MCF 10A (cell line): ENCODE measurements at regions not wholly inside any gene's neighbourhood (a gene's known extent, or its start where the extent isn't known, plus 50 kb on each side); places are given as distances from the start of the nearest gene placed in this dataset.

Experiments used
- BruUV-seq: library from RNA; stranded (reverse); fragments of 400-500 nt; replicated peaks from 2 replicates; lab custom pipeline; 2021; lab: Mats Ljungman, UMichigan
- CTCF ChIA-PET: fragments of 300-600 bp; sonication (Branson Sonifier 250); formaldehyde crosslinking; extraction: SDS; loops from one replicate; lab custom pipeline; 2021; ENCODE audit warnings: antibody characterized with exemption, inconsistent platforms; lab: Yijun Ruan, JAX
- POLR2A ChIA-PET: fragments of 300-600, 350-650 bp; sonication (Branson Sonifier 250); formaldehyde crosslinking; extraction: SDS; loops from one replicate; lab custom pipeline; 2020; ENCODE audit warnings: antibody characterized with exemption, inconsistent platforms; lab: Yijun Ruan, JAX
- DNase-seq: peaks from one replicate; pipeline ENCODE4 v3.0.0-alpha.2; 2018; ENCODE audit not compliant: unreplicated experiment
- H3K27ac Mint-ChIP-seq: one replicate; pipeline ENCODE4 v1.8.0; 2022; ENCODE audit warnings: mild to moderate bottlenecking, low read depth, mixed read lengths; ENCODE audit not compliant: unreplicated experiment
- H3K27me3 Mint-ChIP-seq: one replicate; pipeline ENCODE4 v1.8.0; 2022; ENCODE audit warnings: mixed read lengths; ENCODE audit not compliant: insufficient read depth, unreplicated experiment
- H3K36me3 Mint-ChIP-seq: one replicate; pipeline ENCODE4 v1.8.0; 2022; ENCODE audit warnings: mild to moderate bottlenecking, moderate library complexity, mixed read lengths; ENCODE audit not compliant: insufficient read depth, unreplicated experiment
- H3K4me1 Mint-ChIP-seq: one replicate; pipeline ENCODE4 v1.8.0; 2022; ENCODE audit warnings: mixed read lengths; ENCODE audit not compliant: insufficient read depth, unreplicated experiment
- H3K4me3 Mint-ChIP-seq: one replicate; pipeline ENCODE4 v1.8.0; 2022; ENCODE audit warnings: mild to moderate bottlenecking, moderate library complexity, mixed read lengths; ENCODE audit not compliant: unreplicated experiment
- H3K9me3 Mint-ChIP-seq: one replicate; pipeline ENCODE4 v1.8.0; 2022; ENCODE audit warnings: mixed read lengths; ENCODE audit not compliant: unreplicated experiment
- intact Hi-C: fragments of 100-400 bp; cut with micrococcal nuclease; formaldehyde crosslinking; loops from 2 replicates; pipeline ENCODE4 v1.14.1; 2022
- TF ChIP-seq, protein P1 (sequence below): fragments of 200-600 bp; IDR thresholded peaks from one replicate; pipeline ENCODE4 v1.8.0; 2022; ENCODE audit warnings: antibody characterized with exemption, mild to moderate bottlenecking; ENCODE audit not compliant: unreplicated experiment

DNA sequence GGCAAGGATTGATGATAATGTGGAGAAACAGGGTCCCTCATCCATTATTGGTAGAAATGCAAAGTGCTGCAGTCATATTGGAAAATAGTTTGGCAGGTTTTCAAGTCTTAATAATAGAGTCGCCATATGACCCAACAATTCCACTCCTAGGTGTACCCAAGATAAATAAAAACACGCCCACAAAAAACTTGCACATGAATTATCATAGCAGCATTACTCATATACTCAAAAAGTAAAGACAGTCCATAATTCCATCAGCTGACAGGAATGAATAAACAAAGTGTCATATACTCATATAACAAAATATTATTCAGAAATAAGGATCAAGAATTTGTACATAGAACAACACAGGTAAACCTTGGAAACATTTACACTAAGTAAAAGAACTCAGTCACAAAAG lies 242.9 kb upstream of the FTMT start:
- H3K27me3 Mint-ChIP-seq, result no peaks in the 10 kb centered on the region
- no TSS peak for BruUV-seq
- no peak overlapping the region for H3K27ac Mint-ChIP-seq
- no peaks in the 10 kb centered on the region for H3K9me3 Mint-ChIP-seq
- no peaks in the 10 kb centered on the region for H3K4me1 Mint-ChIP-seq
- TF ChIP-seq, protein P1, sequence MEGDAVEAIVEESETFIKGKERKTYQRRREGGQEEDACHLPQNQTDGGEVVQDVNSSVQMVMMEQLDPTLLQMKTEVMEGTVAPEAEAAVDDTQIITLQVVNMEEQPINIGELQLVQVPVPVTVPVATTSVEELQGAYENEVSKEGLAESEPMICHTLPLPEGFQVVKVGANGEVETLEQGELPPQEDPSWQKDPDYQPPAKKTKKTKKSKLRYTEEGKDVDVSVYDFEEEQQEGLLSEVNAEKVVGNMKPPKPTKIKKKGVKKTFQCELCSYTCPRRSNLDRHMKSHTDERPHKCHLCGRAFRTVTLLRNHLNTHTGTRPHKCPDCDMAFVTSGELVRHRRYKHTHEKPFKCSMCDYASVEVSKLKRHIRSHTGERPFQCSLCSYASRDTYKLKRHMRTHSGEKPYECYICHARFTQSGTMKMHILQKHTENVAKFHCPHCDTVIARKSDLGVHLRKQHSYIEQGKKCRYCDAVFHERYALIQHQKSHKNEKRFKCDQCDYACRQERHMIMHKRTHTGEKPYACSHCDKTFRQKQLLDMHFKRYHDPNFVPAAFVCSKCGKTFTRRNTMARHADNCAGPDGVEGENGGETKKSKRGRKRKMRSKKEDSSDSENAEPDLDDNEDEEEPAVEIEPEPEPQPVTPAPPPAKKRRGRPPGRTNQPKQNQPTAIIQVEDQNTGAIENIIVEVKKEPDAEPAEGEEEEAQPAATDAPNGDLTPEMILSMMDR, result no peak
- POLR2A ChIA-PET, result no interaction called here
- no peak overlapping the region for H3K4me3 Mint-ChIP-seq
- H3K36me3 Mint-ChIP-seq, result no peaks in the 10 kb centered on the region
- intact Hi-C loops, result no loop called here
- DNase-seq, result no peak
- CTCF ChIA-PET, result interaction anchor here (0.6 to 0.7 kb wide), 2 partner anchors 231 to 784 kb away, joined by 4 to 6 read pairs; no protein-coding TSS in a partner anchor

DNA sequence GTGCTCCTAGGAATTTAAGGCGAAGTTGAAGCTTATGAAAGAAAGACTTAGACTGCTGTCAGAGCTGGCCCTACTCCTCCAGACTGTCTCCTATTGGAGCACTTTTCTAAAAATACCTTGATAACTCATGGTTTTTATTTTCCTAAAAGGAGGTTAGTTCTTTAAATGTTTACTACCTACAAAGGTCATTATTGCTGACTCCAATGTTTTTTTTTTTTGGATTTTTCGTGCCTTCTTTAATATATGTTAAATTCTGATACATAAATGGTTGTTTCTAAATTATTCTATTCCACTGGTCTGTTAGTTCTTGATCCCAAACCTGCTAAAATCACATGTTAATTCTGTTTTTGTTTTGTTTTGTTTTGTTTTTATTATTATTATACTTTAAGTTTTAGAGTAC lies 227.6 kb upstream of the FTMT start:
- H3K9me3 Mint-ChIP-seq, result no peaks in the 10 kb centered on the region
- ChIA-PET CTCF (interaction anchor here (0.6 kb wide), 1 partner anchor 1793 kb away, joined by 3 read pairs; no protein-coding TSS in a partner anchor), POLR2A (no interaction called here)
- BruUV-seq, result no TSS peak
- H3K4me3 Mint-ChIP-seq, result no peak overlapping the region
- H3K36me3 Mint-ChIP-seq, result no peaks in the 10 kb centered on the region
- H3K27ac Mint-ChIP-seq, result no peak overlapping the region
- no peaks in the 10 kb centered on the region for H3K27me3 Mint-ChIP-seq
- DNase-seq, result no peak
- intact Hi-C loops, result no loop called here
- H3K4me1 Mint-ChIP-seq, result peaks cover 5% of the 10 kb centered on the region
- TF ChIP-seq, protein P1, result no peak

DNA sequence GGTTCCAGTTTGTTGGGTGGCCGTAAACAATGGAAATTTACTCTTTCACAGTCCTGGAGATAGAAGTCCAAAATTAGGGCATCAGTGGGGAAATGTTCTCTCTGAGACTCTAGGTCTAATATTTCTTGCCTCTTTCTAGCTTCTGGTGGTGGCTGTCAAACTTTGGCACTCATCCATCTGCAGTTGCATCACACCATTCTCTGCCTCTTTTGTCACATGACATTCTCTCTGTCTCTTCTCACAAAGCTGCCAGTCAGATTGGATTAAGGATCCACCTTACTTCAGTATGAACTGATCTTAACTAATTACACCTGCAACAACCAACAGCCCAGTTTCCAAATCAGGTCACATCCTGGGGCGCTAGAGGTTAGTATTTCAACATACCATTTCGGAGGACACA lies 222.9 kb upstream of the FTMT start:
- H3K27me3 Mint-ChIP-seq, result no peaks in the 10 kb centered on the region
- ChIA-PET CTCF (interaction anchor here (0.7 to 3.4 kb wide), 6 partner anchors 9 to 603 kb away, joined by 3 to 27 read pairs (median 5); partner anchors contain the start of gene SRFBP1), POLR2A (interaction anchor here (0.6 to 1.3 kb wide), 2 partner anchors 9 to 578 kb away, joined by 3 to 4 read pairs; no protein-coding TSS in a partner anchor)
- H3K27ac Mint-ChIP-seq, result no peak overlapping the region
- H3K4me1 Mint-ChIP-seq, result peaks cover 11% of the 10 kb centered on the region
- no peaks in the 10 kb centered on the region for H3K9me3 Mint-ChIP-seq
- no peaks in the 10 kb centered on the region for H3K36me3 Mint-ChIP-seq
- intact Hi-C loops, result no loop called here
- H3K4me3 Mint-ChIP-seq, result no peak overlapping the region
- BruUV-seq, result no TSS peak
- DNase-seq, result peak; percentile 76
- TF ChIP-seq, protein P1, result no peak

DNA sequence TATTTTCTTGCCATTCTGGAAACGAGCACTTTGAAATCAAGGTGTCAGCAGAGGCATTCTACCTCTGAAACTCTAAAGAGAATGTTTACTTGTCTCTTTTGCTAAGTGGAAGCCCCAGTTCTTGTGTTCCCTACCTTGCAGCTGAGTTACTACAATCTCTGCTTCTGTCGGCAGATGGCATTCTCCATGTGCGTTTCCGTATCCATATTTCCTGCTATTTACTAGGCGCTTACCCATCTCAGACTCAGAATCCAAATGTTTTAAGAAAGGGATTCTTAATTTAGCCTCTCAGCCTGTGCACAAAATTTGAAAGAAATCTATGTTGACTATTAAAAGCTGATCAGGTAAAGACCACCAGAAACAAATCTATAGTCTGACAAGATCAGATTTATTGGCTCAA lies 221.3 kb upstream of the FTMT start:
- H3K27ac Mint-ChIP-seq, result no peak overlapping the region
- BruUV-seq, result no TSS peak
- H3K4me1 Mint-ChIP-seq, result peaks cover 16% of the 10 kb centered on the region
- ChIA-PET CTCF (interaction anchor here (0.7 to 3.4 kb wide), 10 partner anchors 9 to 1769 kb away, joined by 3 to 27 read pairs (median 4); no protein-coding TSS in a partner anchor), POLR2A (no interaction called here)
- intact Hi-C loops, result loop anchor here (1.0 to 2.0 kb wide), 2 partner anchors 240 to 318 kb away; no protein-coding TSS in a partner anchor
- TF ChIP-seq, protein P1, result peak; percentile 36
- no peaks in the 10 kb centered on the region for H3K9me3 Mint-ChIP-seq
- H3K4me3 Mint-ChIP-seq, result no peak overlapping the region
- DNase-seq, result peak; percentile 51
- no peaks in the 10 kb centered on the region for H3K27me3 Mint-ChIP-seq
- no peaks in the 10 kb centered on the region for H3K36me3 Mint-ChIP-seq
